ENCODE measurements at regions not wholly inside any gene's neighbourhood (a gene's known extent, or its start where the extent isn't known, plus 50 kb on each side); places are given as distances from the start of the nearest gene placed in this dataset.

DNA sequence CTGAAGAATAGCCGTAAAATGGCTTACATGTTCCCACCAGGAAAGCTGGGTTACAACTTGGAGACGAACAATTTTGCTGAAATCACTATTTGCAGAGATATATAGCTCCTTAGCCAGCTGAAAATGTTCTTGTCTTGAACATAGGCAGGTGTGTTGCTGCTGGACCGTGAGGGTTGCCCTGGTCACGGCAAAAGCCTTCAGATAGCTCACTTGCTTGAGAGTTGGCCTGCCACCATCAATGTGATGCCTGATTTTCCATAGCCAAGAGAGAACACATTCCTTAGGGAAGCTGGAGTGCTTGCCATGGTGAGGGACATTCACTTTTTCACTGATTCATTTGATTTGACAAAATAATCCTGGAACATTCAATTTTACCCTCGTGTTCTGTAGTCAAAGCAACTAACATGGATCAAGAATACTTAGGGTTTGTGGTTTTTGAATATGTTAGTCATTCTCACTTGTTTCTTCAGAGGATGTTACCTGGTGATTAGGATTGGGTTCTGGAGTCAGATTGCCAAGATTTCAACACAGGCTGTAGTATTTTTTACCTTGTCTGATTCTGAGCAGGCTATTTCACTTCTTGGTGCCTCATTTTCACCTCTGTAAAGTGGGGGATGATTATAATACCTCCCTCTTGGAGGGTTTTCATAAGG lies 536.9 kb downstream of the RAPGEF2 start:
- no peak overlapping the region for H3K4me3 ChIP-seq (ENCODE audit: low read depth, low read length)
- TF ChIP-seq, protein P1, sequence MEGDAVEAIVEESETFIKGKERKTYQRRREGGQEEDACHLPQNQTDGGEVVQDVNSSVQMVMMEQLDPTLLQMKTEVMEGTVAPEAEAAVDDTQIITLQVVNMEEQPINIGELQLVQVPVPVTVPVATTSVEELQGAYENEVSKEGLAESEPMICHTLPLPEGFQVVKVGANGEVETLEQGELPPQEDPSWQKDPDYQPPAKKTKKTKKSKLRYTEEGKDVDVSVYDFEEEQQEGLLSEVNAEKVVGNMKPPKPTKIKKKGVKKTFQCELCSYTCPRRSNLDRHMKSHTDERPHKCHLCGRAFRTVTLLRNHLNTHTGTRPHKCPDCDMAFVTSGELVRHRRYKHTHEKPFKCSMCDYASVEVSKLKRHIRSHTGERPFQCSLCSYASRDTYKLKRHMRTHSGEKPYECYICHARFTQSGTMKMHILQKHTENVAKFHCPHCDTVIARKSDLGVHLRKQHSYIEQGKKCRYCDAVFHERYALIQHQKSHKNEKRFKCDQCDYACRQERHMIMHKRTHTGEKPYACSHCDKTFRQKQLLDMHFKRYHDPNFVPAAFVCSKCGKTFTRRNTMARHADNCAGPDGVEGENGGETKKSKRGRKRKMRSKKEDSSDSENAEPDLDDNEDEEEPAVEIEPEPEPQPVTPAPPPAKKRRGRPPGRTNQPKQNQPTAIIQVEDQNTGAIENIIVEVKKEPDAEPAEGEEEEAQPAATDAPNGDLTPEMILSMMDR (IDR thresholded peaks at IDR 0.05; ENCODE audit: low read depth, low read length) = no peak

DNA sequence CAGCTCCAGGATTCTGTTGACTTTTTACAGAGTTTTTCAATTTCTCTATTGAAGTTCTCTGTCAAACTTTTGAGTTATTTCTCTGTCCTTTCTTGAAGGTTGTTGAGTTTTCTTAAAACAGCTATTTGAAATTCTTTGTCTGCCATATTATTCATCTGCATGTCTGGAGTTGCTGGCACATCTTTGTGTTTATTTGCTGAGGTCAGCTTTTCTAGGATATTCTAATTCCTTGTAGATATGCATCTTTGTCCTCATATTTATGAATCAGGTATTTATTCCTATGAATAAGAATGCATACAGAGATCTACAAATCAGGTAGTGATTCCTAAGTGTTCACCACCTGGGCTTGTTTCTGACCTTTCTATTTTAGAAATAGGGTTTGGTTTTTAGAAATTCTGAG lies 546.4 kb downstream of the RAPGEF2 start:
- TF ChIP-seq, protein P1 (IDR thresholded peaks at IDR 0.05; ENCODE audit: low read depth, low read length) = no peak
- H3K4me3 ChIP-seq (ENCODE audit: low read depth, low read length) = no peak overlapping the region

DNA sequence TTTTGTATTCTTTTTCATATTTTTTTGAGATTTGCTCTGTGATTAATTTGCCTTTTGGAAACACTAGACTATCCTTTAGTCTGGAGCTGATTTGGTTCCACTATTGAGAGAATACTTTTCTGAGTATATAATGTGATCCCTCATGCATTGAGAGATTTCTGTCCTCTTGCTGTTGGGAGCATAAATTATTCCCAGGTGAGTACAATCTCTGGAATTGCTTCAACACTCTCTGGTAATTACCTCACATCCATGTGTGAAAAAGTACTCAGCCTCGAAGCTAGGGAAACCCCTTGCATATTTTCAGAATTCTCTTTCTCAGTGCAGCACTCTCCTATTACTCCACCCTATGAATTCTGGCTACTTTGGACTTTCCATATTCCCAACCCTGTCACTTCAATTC lies 550.0 kb downstream of the RAPGEF2 start:
- no peak overlapping the region for H3K4me3 ChIP-seq (ENCODE audit: low read depth, low read length)
- TF ChIP-seq, protein P1 (IDR thresholded peaks at IDR 0.05; ENCODE audit: low read depth, low read length) = no peak

DNA sequence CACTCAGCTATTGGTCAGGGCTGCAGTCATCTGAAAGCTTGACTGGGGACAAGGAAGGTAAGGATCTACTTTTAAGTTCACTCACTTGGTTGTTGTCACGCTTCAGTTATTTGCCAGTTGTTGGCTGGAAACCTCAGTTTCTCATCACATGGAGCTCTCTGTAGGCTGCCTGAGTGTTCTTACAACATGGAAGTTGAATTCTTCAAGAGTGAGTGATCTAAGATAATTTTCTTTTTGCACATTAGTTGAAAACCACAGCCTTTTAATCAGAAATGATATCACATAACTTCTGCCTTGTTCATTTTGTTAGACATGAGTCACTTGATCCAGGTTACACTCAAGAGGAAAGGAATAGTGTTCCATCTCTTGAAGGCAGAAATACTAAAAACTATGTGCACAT lies 552.7 kb downstream of the RAPGEF2 start:
- TF ChIP-seq, protein P1 (IDR thresholded peaks at IDR 0.05; ENCODE audit: low read depth, low read length) = no peak
- no peak overlapping the region for H3K4me3 ChIP-seq (ENCODE audit: low read depth, low read length)

DNA sequence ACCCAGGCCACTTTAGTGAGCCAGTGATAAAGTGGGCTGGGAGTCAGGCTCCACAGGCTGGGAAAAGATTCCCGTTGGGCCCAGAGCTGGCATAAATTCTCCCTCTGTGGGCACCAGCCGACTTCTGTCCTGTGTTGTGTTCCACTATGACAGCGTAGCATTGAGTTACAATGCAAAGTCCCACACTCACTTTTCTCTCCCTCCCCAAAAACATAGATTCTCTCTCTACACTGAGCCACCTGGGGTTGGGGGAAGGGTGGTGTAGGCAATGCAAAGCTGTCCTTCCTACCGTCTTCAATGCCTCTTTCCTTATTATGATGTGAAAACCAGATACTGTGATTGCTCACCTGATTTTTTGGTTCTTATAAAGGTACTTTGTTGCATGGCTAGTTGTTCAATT lies 566.2 kb downstream of the RAPGEF2 start:
- no peak overlapping the region for H3K4me3 ChIP-seq (ENCODE audit: low read depth, low read length)
- TF ChIP-seq, protein P1 (IDR thresholded peaks at IDR 0.05; ENCODE audit: low read depth, low read length) = no peak

DNA sequence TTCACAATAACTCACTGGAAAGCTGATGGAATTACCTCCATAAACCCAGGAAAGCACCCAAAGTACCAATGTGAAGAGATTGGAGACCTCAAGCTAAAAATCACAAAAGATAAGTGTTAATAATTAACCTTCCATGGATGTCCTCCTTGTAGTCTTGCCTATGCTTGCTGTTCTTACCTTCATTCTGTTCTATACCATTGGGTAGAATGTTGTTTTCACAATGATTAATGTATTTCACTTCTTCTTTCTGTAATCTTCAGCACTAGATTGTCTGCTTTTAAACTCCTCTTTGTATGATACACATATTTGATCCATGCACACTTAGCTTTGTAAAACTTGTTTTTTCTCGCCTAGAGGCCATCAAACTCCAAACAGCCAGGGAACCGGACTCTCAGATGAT lies 570.3 kb downstream of the RAPGEF2 start:
- TF ChIP-seq, protein P1 (IDR thresholded peaks at IDR 0.05; ENCODE audit: low read depth, low read length) = no peak
- H3K4me3 ChIP-seq (ENCODE audit: low read depth, low read length) = no peak overlapping the region

DNA sequence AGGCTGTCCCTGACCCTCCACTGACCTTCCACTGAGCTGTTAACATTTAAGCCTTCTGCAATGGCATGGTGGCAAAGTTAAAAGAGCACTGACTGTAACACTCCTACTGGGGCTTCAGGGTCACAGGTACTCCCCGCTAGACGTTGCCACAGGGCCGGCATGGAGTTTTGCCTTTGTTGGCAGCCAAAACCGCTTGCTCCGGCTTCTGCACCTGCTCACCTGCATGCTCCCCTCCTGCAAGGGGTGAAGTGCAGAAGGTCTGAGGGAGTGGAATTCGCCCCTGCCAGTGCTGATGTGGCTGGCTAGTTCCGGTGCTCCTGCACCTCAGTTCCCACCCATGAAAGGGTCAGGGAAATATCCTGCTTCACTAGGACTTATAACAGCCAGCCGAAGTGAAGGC lies 571.4 kb downstream of the RAPGEF2 start:
- TF ChIP-seq, protein P1 (IDR thresholded peaks at IDR 0.05; ENCODE audit: low read depth, low read length) = no peak
- H3K4me3 ChIP-seq (ENCODE audit: low read depth, low read length) = no peak overlapping the region
